ENCODE measurements at regions not wholly inside any gene's neighbourhood (a gene's known extent, or its start where the extent isn't known, plus 50 kb on each side); places are given as distances from the start of the nearest gene placed in this dataset.

DNA sequence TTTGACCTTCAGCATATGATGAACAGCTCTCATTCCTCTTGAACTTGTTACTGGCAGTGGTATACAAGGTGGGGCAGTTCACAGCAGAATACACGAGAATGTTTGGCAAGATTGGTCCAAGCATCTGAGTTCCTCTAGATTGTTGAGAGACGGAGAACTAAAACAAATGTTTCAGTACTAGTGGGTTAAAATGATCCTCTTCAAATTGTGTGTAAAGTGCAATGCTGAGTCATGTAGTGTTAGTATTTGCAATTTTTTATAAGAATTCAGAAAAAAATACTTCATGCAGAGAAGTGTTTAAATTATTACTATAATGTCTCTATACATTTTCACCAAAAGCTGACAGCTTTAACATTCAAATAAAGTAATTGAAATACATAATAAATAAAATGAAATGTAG, 879.8 kb downstream of the TFAP2A start:
- no peaks in the 10 kb centered on the region for H3K9me2 ChIP-seq (ENCODE audit: insufficient read depth)
- H2AFZ ChIP-seq (ENCODE audit: low read depth, low read length, poor library complexity, severe bottlenecking) = no peak overlapping the region
- CTCF ChIA-PET = no interaction called here
- no peaks in the 10 kb centered on the region for H3K79me2 ChIP-seq (ENCODE audit: insufficient read depth, low read length)
- no peak overlapping the region for H3K4me2 ChIP-seq (ENCODE audit: low read length)
- no peak for TF ChIP-seq POLR2A (IDR thresholded peaks at IDR 0.05; ENCODE audit: borderline replicate concordance, extremely low read depth, insufficient read depth, insufficient read length)
- TF ChIP-seq CEBPB (IDR thresholded peaks at IDR 0.05; ENCODE audit: low read depth) = no peak
- TF ChIP-seq EGR1 (IDR thresholded peaks at IDR 0.05; ENCODE audit: low read depth) = no peak
- TF ChIP-seq EZH2phosphoT487 (IDR thresholded peaks at IDR 0.05; ENCODE audit: borderline replicate concordance) = no peak
- TF ChIP-seq FOSL1 (IDR thresholded peaks at IDR 0.05; ENCODE audit: low read depth) = no peak
- no peak for TF ChIP-seq MAX (IDR thresholded peaks at IDR 0.05)
- no peak for TF ChIP-seq ZFX (IDR thresholded peaks at IDR 0.05)
- TF ChIP-seq, protein P1, sequence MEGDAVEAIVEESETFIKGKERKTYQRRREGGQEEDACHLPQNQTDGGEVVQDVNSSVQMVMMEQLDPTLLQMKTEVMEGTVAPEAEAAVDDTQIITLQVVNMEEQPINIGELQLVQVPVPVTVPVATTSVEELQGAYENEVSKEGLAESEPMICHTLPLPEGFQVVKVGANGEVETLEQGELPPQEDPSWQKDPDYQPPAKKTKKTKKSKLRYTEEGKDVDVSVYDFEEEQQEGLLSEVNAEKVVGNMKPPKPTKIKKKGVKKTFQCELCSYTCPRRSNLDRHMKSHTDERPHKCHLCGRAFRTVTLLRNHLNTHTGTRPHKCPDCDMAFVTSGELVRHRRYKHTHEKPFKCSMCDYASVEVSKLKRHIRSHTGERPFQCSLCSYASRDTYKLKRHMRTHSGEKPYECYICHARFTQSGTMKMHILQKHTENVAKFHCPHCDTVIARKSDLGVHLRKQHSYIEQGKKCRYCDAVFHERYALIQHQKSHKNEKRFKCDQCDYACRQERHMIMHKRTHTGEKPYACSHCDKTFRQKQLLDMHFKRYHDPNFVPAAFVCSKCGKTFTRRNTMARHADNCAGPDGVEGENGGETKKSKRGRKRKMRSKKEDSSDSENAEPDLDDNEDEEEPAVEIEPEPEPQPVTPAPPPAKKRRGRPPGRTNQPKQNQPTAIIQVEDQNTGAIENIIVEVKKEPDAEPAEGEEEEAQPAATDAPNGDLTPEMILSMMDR (IDR thresholded peaks at IDR 0.05 in 2 of 3, conservative IDR thresholded peaks at IDR 0.05 in 1 of 3; ENCODE audit: borderline replicate concordance in 1 of 3, insufficient read depth in 1 of 3, low read depth in 2 of 3, low read length in 2 of 3) = no peak
- no peak for TF ChIP-seq TCF7L2 (IDR thresholded peaks at IDR 0.05; ENCODE audit: borderline replicate concordance, extremely low read depth, insufficient read depth, insufficient read length)
- no peak for TF ChIP-seq ZNF274 (IDR thresholded peaks at IDR 0.05; ENCODE audit: low read depth, low read length)
- no peak for TF ChIP-seq ELF1 (IDR thresholded peaks at IDR 0.05; ENCODE audit: borderline replicate concordance, low read depth)
- RAD21 ChIA-PET (ENCODE audit: low non-redundant PET in 1 of 2, low total read pairs in 2 of 2, uncharacterized antibody in 2 of 2, unreplicated experiment in 2 of 2) = no interaction called here
- H3K4me1 ChIP-seq (ENCODE audit: control insufficient read depth in 1 of 2, insufficient read depth in 2 of 2, low read length in 2 of 2) = peaks cover 0 to 14% of the 10 kb centered on the region in 2 experiments; a peak in 2 of 4 replicates
- intact Hi-C loops (cut with micrococcal nuclease) = loop anchor here (5.0 kb wide), 1 partner anchor 283 kb away; no protein-coding TSS in a partner anchor
- no peak overlapping the region for H3K4me3 ChIP-seq (replicated peaks in 1 of 2; ENCODE audit: low read depth in 1 of 2, low read length in 2 of 2)
- no peaks in the 10 kb centered on the region for H3K9me3 ChIP-seq (ENCODE audit: control insufficient read depth in 1 of 2, insufficient read depth in 1 of 2, low read depth in 1 of 2, low read length in 2 of 2)
- ATAC-seq (no peak), DNase-seq (ENCODE audit: low read depth, low spot score) (no peak)
- no peaks in the 10 kb centered on the region for H3K36me3 ChIP-seq (ENCODE audit: control insufficient read depth in 1 of 2, insufficient read depth in 2 of 2, low read length in 2 of 2)
- POLR2A ChIA-PET = no interaction called here
- H3K27ac ChIP-seq (ENCODE audit: low read depth, low read length) = no peak overlapping the region
- H4K20me1 ChIP-seq (ENCODE audit: insufficient read depth) = no peaks in the 10 kb centered on the region
- H3K9ac ChIP-seq (ENCODE audit: low read length) = no peak overlapping the region
- H3K27me3 ChIP-seq (ENCODE audit: insufficient read depth, low read length) = no peaks in the 10 kb centered on the region
- no TSS peak for BruUV-seq (replicated peaks)
